Body of pancreas (tissue), 4 donors: ENCODE measurements at regions not wholly inside any gene's neighbourhood (a gene's known extent, or its start where the extent isn't known, plus 50 kb on each side); places are given as distances from the start of the nearest gene placed in this dataset.

Experiments
- POLR2A ChIP-seq, 3 donors: fragments of 450-650 bp; IDR thresholded peaks; one replicate each; pipeline ENCODE4 v1.6.1; 2016; ENCODE audit warnings: antibody characterized with exemption in 3 of 3, mild to moderate bottlenecking in 2 of 3
- TF ChIP-seq, protein P1 (sequence below), 7 experiments: fragments of 450-650 bp in 4 of 7; fragments of 200-600 bp in 3 of 7; sonication (generic) in 3 of 7; IDR thresholded peaks; one replicate each; pipeline ENCODE4 v1.5.1; 2016 to 2019; ENCODE audit warnings: antibody characterized with exemption in 7 of 7

GRCh38 chr2:75284345-75284744, 85.0 kb upstream of the TACR1 start:
- TF ChIP-seq POLR2A (IDR thresholded peaks at IDR 0.05), result no peak
- TF ChIP-seq, protein P1, sequence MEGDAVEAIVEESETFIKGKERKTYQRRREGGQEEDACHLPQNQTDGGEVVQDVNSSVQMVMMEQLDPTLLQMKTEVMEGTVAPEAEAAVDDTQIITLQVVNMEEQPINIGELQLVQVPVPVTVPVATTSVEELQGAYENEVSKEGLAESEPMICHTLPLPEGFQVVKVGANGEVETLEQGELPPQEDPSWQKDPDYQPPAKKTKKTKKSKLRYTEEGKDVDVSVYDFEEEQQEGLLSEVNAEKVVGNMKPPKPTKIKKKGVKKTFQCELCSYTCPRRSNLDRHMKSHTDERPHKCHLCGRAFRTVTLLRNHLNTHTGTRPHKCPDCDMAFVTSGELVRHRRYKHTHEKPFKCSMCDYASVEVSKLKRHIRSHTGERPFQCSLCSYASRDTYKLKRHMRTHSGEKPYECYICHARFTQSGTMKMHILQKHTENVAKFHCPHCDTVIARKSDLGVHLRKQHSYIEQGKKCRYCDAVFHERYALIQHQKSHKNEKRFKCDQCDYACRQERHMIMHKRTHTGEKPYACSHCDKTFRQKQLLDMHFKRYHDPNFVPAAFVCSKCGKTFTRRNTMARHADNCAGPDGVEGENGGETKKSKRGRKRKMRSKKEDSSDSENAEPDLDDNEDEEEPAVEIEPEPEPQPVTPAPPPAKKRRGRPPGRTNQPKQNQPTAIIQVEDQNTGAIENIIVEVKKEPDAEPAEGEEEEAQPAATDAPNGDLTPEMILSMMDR (IDR thresholded peaks at IDR 0.05), result no peak
